HG02943 (cell line): ENCODE measurements at regions not wholly inside any gene's neighbourhood (a gene's known extent, or its start where the extent isn't known, plus 50 kb on each side); places are given as distances from the start of the nearest gene placed in this dataset.

Experiments used
- ATAC-seq: cut with Tn5 transposase; IDR thresholded peaks from one replicate; pipeline ENCODE4 v1.9.1; 2021; ENCODE audit warnings: mild to moderate bottlenecking, low read depth, moderate library complexity; ENCODE audit not compliant: unreplicated experiment

DNA sequence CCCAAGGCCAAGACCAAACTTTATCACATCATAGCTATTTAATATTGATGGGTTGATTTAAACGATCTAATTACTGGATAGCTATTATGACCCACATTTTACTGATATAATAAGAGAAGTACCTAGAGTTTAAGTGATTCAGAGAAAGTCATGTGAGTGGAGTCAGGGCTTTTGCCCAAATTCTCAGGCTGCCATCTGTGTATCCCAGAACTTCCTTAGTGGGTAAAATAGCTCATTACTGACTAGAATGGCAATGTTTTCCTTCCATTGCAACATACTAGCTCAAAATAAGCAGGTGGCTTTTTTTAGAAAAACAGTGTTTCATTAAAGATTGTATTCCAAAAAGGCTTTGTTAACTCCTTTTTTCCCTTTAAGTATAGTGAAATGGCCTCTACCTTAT is 113.9 kb upstream of the MAF start:
- no peak for ATAC-seq

DNA sequence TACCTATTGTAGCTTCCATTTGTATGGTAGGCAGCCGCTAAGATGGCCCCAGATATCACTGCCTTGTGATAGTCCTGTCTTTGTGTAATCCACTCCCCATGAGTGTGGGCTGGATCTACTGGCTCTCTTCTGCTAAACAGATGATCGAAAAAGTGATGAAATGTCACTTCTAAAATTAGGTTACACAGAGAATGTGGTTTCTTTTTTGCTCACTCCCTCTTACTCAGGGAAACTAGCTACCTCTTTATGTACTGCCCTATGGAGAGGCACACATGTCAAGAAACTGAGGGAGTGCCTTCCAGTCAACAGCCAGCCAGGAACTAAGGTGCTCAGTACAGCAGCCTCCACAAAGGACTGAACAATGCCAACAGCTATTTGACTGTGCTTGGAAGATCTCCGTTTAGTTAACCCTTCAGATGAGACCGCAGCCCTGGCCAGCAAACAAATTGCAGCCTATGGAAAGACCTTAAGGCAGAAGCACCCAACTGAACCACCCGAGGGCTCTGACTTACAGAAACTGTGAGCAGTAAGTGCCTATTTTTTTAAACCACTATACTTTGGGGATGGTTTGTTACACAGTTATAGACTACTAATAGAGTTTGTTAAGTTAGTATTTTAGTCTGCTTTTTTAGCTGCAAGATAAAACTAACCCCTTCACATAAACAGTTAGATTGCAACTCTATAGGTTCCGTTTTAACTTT is 113.2 kb upstream of the MAF start:
- no peak for ATAC-seq

DNA sequence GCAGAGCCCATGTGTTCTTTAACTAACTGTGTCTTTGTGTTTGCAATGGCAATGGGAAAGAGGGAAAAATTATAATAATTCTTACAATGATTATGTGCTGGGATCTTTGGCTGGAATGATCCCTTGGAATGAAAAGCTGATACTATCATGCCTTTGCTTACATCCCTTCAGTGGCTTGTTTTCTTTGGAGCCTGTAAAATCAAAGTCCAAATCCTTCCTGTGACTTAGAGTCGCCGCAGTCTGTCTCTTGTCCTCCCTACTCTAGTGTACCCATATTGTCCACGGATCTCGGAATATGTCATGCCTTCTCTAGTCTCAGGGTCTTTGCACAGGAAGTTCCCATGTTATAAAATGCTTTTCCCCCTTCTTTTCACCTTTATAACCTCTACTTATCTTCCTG is 111.7 kb upstream of the MAF start:
- ATAC-seq = no peak

DNA sequence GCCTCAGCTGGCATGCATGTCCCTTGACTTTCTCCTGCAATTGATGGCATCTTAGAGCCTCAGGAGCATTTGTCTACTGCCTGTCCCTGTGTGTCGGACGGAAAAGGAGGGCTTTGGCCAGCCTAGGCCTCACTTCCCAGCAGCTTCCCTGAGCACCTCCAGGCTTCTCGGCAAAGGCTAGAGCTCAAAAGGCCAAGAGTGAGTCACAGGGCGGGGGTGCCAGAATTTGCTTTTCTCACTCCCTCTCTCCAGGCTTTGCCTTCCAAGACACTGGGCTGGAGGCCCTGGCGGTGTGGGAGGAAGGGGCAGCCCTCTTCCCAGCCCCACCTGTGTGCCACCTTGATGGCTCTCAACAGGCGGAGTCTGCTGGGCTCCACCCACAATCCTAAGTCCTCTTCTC is 107.3 kb upstream of the MAF start:
- ATAC-seq = no peak

DNA sequence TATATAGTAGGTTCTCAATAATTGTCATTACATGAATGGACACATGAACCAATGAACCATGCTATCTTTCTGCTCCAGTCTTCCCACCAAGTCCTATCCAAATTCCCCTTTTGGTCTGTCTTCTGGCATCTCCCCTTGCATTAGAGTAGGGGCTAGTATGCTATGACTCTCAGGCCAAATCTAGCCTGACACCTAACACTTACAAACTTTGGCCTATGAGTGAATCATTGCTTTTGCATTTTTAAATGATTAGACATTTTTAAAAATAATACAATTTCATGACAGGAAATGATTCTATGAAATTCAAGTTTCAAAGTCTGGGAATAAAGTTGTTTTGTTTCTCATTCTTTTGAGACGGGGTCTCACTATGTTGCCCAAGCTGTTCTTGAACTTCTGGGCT is 102.5 kb upstream of the MAF start:
- ATAC-seq = no peak

DNA sequence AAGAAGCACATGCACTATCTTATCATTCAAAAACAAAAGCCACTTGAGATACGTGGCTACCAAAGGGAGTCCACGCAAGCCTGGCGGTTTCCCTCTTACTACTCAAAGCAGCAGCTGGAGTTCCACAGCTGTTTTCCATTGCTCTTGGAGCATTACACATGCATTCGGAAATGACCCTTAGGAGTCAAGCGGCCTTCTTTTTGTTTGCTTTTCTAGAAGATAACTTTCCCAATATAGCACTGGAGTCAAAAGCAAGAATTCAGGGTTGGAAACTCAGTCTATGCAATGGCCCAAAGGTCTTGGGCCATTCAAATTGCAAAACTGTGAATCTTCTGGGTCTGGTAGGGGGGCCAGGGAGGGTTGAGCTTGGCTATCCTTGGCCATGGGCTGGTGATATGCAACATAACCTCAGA is 97.8 kb upstream of the MAF start:
- ATAC-seq = no peak

DNA sequence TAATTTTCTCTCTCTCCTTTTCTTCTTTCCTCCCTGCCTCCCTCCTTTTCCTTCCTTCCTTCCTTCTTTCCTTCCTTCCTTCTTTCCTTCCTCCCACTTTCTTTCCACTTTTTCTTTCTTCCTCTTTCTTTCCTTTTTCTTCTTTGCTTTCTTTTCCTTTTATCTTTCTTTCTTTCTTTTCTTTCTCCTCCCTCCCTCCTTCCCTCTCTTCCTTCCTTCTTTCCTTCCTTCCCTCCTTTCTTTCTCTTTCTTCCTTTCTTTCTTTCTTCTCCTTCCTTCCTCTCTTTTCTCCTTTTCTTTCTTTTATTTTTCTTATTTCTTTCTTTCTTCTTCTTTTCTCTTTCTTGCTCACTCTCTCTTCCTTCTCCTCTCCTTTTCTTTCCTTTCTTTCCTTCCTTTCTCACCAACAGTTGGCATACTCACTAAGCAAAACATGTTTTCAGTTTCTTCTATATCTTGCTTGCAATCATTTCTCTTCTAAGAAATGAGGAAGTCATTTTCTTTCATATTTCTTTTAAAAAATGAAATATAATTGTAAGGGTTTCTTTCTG is 97.1 kb upstream of the MAF start:
- ATAC-seq = no peak

DNA sequence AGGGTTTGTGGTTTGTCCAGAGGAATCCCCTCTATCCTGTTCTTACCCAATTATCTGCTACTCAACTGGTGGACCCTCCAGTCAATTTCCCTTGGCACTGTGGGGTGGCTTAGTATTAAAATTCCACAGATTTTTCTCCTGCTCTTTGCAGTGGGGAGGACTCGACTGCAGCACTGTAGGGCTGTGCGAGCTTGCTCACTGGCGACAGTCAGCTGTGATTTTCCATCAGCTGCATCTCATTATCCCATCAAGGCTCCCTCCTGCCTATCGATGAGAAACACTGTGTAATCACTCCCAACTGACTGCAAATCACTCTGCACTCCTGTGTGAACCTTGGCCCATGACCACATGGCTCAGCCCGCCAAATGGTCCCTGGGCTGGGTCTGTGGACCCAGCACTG is 90.5 kb upstream of the MAF start:
- no peak for ATAC-seq

DNA sequence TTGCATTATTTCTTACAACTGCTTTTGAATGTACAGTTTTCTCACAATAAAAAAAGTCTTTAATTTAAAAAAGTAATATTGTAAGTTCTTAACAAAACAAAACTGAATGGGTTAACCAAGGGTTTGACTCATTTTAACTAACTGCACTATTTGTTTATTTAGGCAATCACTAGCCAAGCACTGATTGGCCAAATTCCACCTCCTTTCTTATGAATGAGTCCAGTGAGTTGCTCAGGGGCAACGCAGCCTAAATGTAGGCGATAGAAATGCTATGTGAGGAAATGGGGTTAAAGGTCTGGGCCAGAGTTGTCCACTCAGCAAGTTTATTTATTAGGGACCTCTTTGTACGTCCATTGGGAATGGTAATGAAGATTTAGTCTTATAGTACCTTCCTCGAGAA is 89.6 kb upstream of the MAF start:
- no peak for ATAC-seq

DNA sequence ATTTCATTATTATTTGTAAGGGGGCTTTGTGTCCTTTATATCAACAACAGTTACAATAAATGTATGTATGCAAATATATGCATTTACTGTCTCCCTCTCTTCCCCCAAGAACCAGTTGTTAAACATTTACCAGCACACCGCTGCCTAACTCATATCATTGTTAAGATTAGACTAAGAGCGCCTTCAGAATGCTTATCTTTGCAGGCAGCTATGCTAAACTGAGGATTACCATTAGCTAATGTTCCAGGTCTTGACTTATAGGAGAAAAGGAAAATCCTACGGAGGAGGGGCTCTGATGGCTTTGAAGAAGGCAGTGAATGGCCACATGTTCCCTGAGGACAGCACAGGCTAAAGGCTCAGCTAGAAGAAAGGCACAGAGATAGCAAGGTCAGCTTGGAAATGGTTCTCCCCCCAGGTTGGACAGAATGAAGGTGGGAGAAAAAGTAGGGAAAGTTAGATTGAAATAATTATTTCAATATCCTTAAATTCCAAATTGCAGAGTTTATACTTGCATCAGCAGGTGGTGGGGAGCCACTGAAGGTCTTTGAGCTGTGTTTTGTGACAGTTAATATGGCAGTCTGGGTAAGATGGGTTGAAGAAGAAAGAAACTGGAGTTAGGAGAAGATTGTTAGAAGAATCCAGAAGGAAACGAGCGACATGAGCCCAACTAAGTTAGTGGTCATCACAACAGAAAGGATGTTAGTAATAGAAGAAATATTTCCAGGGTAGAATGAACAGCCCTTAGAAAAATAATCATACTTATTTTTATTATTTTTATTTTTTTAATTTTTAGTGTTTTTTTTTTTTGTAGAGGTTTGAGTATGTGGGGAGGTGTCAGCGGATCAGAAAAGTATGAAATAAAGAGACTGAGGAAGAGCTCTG is 87.0 kb upstream of the MAF start:
- ATAC-seq = no peak

DNA sequence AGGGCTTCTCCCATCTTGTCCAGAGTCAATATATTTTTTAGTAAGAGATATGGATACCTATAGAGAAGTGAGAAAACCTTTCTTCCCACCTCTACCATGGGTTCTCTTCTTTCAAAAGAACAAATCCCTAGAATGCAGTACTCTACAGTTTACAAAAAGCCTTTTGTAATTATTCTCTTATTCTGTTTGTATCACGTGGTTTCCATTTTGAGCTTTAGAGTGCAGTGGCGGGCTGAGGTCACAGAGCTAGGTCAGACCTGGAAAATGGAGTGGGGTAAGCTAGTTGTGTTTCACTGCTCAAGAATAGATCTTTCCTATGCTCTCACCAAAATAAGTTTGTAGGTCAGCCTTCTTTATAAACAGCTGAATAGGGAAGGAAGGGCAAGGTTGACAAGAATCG is 85.3 kb upstream of the MAF start:
- ATAC-seq = no peak

DNA sequence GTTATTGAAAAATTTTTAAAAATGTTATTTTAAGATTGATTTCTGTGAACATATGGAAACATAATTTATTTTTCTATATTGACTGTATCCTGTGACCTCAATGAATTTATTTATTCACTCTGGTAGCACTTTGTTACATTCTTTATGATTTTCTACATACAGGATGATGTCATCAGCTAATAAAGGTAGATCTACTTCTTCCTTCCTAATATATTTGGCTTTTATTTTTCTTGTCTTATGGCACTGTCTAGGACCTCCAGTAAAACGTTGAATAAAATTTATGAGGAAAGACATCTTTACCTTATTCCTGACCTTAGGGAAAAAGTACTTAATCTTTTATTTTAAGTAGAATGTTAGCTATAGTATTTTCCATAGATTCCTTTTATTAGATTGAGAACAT is 78.8 kb upstream of the MAF start:
- no peak for ATAC-seq

DNA sequence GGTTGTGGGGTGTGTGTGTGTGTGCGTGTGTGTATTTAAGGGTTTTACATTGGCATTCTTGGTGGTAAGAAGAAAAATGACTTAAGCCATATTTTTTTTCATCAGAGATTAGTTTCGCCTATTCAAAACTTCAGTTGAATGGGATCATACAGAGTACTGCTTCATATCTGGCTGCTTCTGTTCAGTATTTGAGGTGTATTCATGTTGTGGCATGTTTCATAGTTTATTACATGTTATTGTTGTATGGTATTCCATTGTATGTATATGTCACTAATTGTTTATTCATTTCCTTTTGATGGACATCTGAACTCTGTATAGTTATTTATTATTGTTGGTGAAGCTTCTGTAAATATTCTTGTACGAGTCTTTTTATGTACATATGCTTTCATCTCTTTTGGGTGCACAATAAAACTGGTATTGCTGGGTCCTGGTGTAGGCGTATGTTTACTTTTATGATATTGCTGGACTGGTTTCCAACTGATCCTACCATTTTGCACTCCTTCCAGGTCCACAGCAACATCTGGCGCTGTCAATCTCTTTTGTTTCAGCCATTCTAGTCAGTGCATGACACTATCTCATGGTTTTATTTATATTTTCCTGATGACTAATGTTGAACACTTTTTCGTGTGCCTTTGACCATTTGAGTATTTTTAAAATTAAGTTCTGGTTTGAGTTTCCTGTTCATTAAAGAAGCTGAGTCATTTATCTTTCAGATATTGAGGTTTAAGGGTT is 77.4 kb upstream of the MAF start:
- ATAC-seq = no peak

DNA sequence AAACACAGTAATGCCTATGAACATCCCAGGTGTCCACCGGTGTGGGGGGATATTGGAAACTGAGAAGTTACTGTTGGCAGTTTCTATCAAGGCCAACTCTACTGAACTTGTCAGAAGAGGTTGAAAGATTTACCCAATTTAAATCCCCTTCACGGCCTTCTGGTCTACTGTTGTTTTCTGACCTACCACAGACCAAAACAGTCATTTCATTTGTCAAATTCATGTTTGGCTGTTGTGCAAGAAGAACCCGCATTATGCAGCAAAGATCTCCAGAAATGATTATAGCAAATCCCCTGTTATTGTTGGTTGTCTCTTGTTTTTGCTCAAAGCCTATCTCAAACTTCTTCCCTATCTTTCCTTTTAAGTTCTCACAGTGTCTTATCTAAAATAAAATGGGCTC is 73.1 kb upstream of the MAF start:
- no peak for ATAC-seq

DNA sequence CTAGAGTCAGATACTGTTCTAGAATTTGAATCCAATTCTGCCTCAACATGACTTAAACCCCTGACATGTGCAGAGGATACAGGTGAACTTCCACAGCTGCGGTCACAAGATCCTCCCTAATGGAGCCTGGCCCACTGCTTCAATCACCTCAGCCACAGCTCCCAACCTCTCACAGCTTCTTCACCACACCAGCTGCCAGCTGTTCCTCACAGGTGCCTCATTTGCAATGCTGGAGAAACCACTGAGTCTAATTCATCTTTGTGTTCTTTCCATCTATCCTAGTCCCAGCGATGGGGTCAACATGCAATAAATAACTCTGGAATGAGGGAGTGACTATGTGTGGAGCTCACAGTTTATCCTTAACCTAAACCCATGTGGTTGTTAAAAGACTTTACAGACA is 72.0 kb upstream of the MAF start:
- ATAC-seq = no peak

DNA sequence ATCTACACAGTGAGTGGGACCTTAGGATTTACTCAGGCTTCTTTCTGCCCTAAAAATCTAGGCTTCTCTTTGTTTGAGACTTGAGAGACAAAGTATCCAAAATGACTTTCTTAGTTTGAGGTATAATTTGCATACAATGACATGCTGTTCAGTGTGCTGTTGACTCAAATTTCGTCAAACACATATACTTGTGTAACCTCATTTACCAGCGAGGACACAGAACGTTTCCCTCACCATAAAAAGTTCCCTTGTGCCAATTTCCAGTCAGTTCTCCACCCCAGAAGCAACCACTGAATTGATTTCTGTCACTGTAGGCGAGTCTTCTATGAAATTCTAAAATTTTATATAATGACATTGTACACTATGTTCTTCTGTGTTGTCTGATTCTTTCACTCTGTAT is 68.0 kb upstream of the MAF start:
- no peak for ATAC-seq

DNA sequence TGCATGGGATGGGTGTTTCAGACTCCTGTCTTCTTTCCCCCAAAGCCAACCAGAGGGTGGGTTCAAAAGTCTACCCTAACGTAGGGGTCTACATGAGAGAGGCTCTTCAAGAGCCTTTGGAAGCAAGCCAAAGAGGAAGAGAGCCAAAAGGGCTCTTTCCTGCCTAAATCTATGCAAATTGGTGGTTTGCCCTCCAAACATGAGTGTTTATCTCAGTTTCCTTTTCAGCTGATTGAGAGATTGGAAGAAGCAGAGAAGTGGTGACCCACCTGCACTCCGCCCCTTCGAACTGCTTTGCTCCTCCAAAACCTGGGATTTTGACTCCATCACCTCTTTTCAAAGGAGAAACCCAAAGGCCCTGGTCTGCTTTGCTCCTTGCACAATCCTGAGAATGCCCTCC is 65.4 kb upstream of the MAF start:
- ATAC-seq = no peak

DNA sequence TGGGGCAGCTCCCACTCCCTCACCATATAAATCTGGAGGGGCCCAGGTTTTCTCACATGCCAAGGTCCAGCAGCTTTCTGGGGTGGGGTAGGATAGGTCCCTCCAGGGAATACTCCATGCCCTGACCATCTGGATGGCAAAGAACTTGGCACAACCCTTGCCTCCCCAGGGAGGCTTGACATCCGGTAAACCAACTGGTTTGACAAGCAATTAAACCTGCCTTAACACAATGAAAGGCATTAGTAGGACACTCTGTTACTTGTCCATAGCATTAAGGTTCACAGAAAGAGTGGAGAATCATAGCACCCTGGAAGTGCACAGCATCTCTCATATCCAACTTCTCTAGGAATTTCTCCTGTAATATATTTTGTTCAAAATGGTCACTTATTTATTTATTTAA is 63.9 kb upstream of the MAF start:
- ATAC-seq = no peak

DNA sequence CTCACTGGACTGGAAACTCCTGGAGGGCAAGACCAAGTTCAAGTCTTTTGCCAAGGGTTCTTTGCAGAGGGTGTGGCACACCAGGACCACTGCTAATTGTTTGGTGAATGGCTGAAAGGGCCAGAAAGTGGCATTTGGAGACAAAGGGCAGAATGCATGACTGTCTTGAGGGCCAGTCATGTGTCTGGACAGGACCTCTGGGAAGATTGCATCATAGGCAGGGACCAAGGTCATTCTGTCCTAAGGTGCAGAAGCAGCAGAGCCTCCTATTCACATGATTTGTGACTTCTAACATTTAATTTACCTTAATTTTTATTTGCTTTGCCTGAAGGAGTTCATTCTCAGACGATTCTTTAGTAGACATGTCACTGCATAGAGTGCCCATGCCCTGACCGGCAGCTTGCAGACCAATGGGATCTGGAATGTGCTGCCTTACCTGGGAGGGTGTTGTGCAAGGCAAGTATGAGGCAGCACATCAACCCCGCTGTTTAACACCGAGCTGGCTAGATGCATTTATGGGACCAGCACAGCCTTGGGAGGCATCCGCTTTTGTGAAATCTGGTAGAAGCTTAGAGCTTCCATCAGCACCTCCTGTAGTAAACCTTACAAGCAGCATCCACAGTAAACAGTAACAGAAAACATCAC is 62.3 kb upstream of the MAF start:
- no peak for ATAC-seq

DNA sequence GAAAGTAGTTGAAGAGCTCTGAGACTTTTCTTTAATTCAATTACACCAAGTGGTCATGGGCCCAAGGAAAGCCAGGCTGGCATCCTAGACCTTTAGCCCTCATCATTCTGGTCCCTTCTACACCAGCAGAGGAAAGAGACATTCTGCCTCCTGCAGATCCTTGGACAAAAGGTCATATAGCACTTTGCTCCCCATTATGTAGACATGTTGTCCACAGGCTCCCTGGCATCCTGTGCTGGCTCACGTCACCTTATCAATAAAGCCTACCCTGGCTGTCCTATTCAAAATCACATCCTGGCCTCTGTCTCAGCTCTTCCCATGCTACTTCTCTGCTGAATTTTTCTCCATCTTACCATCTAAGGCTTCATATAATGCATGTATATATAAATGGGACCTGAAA is 61.6 kb upstream of the MAF start:
- ATAC-seq = no peak

DNA sequence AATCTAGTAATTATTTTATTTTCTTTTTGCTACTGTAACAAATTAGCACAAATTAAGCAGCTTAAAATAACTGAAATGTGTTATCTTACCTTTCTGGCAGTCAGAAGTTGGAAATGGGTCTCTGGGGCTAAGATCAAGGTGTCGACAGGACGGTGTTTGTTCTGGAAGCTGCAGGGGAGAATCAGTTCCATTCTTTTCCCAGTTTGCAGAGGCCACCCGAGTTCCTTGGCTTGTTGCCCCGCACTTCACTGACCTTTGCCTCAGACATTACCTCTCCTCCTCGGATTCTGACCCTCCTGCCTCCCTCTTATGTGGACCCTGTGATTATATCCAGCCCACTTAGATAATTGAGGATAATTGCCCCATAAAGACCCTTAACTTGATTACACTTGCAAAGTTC is 61.0 kb upstream of the MAF start:
- ATAC-seq = no peak
